ENCODE measurements at regions not wholly inside any gene's neighbourhood (a gene's known extent, or its start where the extent isn't known, plus 50 kb on each side); places are given as distances from the start of the nearest gene placed in this dataset.

- Histone ChIP-seq H3K27ac (ENCODE audit: low read depth, low read length) (no peak overlapping the region), H3K9me3 (ENCODE audit: control insufficient read depth, insufficient read depth, low read length) (peaks cover 10% of the 10 kb centered on the region; the same call in 1 of the 2 replicates), H3K27me3 (ENCODE audit: control insufficient read depth, insufficient read depth, low read length) (no peaks in the 10 kb centered on the region), H3K4me3 (ENCODE audit: low read depth, low read length) (no peak overlapping the region)
- no peak for TF ChIP-seq CTCF (IDR thresholded peaks at IDR 0.05; ENCODE audit: low read depth, low read length)
- ChIA-PET CTCF (interaction anchor here (0.6 to 2.7 kb wide), 4 partner anchors 26 to 1437 kb away, joined by 4 to 12 read pairs (median 8); no protein-coding TSS in a partner anchor), POLR2A (no interaction called here)
- DNase-seq (ENCODE audit: low read depth, low spot score) = no peak
These were observed 81.9 kb upstream of the INSIG1 start for GRCh38 chr7:155215576-155216325.

- Histone ChIP-seq H3K27me3 (ENCODE audit: control insufficient read depth, insufficient read depth, low read length) (no peaks in the 10 kb centered on the region), H3K4me3 (ENCODE audit: low read depth, low read length) (no peak overlapping the region), H3K9me3 (ENCODE audit: control insufficient read depth, insufficient read depth, low read length) (peaks cover 9% of the 10 kb centered on the region; the same call in 1 of the 2 replicates), H3K27ac (ENCODE audit: low read depth, low read length) (no peak overlapping the region)
- DNase-seq (ENCODE audit: low read depth, low spot score) = no peak
- CTCF ChIA-PET = interaction anchor here (1.9 kb wide), 1 partner anchor 128 kb away, joined by 10 read pairs; no protein-coding TSS in a partner anchor
- POLR2A ChIA-PET = no interaction called here
- no peak; the same call in 1 of the 2 replicates for TF ChIP-seq CTCF (IDR thresholded peaks at IDR 0.05; ENCODE audit: low read depth, low read length)
These were observed 81.0 kb upstream of the INSIG1 start for GRCh38 chr7:155216475-155217272.

- H3K27ac ChIP-seq (ENCODE audit: low read depth, low read length) = no peak overlapping the region
- no peak for TF ChIP-seq CTCF (IDR thresholded peaks at IDR 0.05; ENCODE audit: low read depth, low read length)
- ChIA-PET CTCF (no interaction called here), POLR2A (no interaction called here)
- H3K27me3 ChIP-seq (ENCODE audit: control insufficient read depth, insufficient read depth, low read length) = no peaks in the 10 kb centered on the region
- no peak overlapping the region for H3K4me3 ChIP-seq (ENCODE audit: low read depth, low read length)
- no peak for DNase-seq (ENCODE audit: low read depth, low spot score)
- peaks cover 7% of the 10 kb centered on the region; the same call in 1 of the 2 replicates for H3K9me3 ChIP-seq (ENCODE audit: control insufficient read depth, insufficient read depth, low read length)
These were observed 80.0 kb upstream of the INSIG1 start for GRCh38 chr7:155217634-155218033.

- peaks cover 7% of the 10 kb centered on the region; the same call in 1 of the 2 replicates for H3K9me3 ChIP-seq (ENCODE audit: control insufficient read depth, insufficient read depth, low read length)
- no peak overlapping the region for H3K4me3 ChIP-seq (ENCODE audit: low read depth, low read length)
- no peak for DNase-seq (ENCODE audit: low read depth, low spot score)
- POLR2A ChIA-PET = interaction anchor here (0.6 kb wide), 1 partner anchor 47 kb away, joined by 3 read pairs; no protein-coding TSS in a partner anchor
- H3K27me3 ChIP-seq (ENCODE audit: control insufficient read depth, insufficient read depth, low read length) = no peaks in the 10 kb centered on the region
- CTCF ChIA-PET = interaction anchor here (0.6 kb wide), 1 partner anchor 440 kb away, joined by 3 read pairs; no protein-coding TSS in a partner anchor
- TF ChIP-seq CTCF (IDR thresholded peaks at IDR 0.05; ENCODE audit: low read depth, low read length) = no peak
- no peak overlapping the region for H3K27ac ChIP-seq (ENCODE audit: low read depth, low read length)
These were observed 79.2 kb upstream of the INSIG1 start for GRCh38 chr7:155218276-155219153.

Measured in AG04450 (cell line).